ENCODE measurements at regions not wholly inside any gene's neighbourhood (a gene's known extent, or its start where the extent isn't known, plus 50 kb on each side); places are given as distances from the start of the nearest gene placed in this dataset.

GRCh38 chr16:72501739-72502593, 330.0 kb upstream of the PMFBP1 start:
- peak; percentile 80 for DNase-seq

GRCh38 chr16:72500545-72500944, 328.6 kb upstream of the PMFBP1 start:
- DNase-seq = no peak

- no peak for DNase-seq
Measured at GRCh38 chr16:72493716-72494415, 321.9 kb upstream of the PMFBP1 start.

- DNase-seq = no peak
Measured at GRCh38 chr16:72487283-72487682, 315.3 kb upstream of the PMFBP1 start.

GRCh38 chr16:72482695-72483094, 310.7 kb upstream of the PMFBP1 start:
- DNase-seq = no peak

GRCh38 chr16:72481419-72481818, 309.5 kb upstream of the PMFBP1 start:
- no peak for DNase-seq

GRCh38 chr16:72480911-72481310, 309.0 kb upstream of the PMFBP1 start:
- no peak for DNase-seq

GRCh38 chr16:72475688-72476087, 303.7 kb upstream of the PMFBP1 start:
- DNase-seq = no peak

- DNase-seq = no peak
Measured at GRCh38 chr16:72474501-72475123, 302.7 kb upstream of the PMFBP1 start.

GRCh38 chr16:72473631-72474030, 301.7 kb upstream of the PMFBP1 start:
- DNase-seq = no peak

GRCh38 chr16:72471317-72471924, 299.5 kb upstream of the PMFBP1 start:
- no peak for DNase-seq

GRCh38 chr16:72470541-72470940, 298.6 kb upstream of the PMFBP1 start:
- no peak for DNase-seq

GRCh38 chr16:72469932-72470331, 298.0 kb upstream of the PMFBP1 start:
- no peak for DNase-seq

- no peak for DNase-seq
Measured at GRCh38 chr16:72468582-72468981, 296.6 kb upstream of the PMFBP1 start.

- no peak for DNase-seq
Measured at GRCh38 chr16:72467157-72467759, 295.3 kb upstream of the PMFBP1 start.

- no peak for DNase-seq
Measured at GRCh38 chr16:72464597-72465368, 292.8 kb upstream of the PMFBP1 start.

- DNase-seq = no peak
Measured at GRCh38 chr16:72464052-72464451, 292.1 kb upstream of the PMFBP1 start.

- no peak for DNase-seq
Measured at GRCh38 chr16:72458035-72458434, 286.1 kb upstream of the PMFBP1 start.

GRCh38 chr16:72457243-72457940, 285.4 kb upstream of the PMFBP1 start:
- no peak for DNase-seq

- DNase-seq = no peak
Measured at GRCh38 chr16:72455743-72456659, 284.0 kb upstream of the PMFBP1 start.

All from right forelimb (tissue), 1 donor.